ENCODE measurements at regions not wholly inside any gene's neighbourhood (a gene's known extent, or its start where the extent isn't known, plus 50 kb on each side); places are given as distances from the start of the nearest gene placed in this dataset.
"Not testable (repeated sequence)": the region's sequence is repeated elsewhere in the genome, so short reads cannot be mapped to it uniquely, and the experiment has no call there.

- DNase-seq (ENCODE audit: low read depth in 2 of 2), result no peak
Observed at GRCh38 chr3:181920409-181920808, 208.7 kb downstream of the SOX2 start.

GRCh38 chr3:181921220-181921619 is 209.5 kb downstream of the SOX2 start:
- no peak for DNase-seq (ENCODE audit: low read depth in 2 of 2)

- DNase-seq (ENCODE audit: low read depth in 2 of 2), result not testable (repeated sequence)
Observed at GRCh38 chr3:181925841-181926240, 214.1 kb downstream of the SOX2 start.

GRCh38 chr3:181929501-181929900 is 217.8 kb downstream of the SOX2 start:
- no peak for DNase-seq (ENCODE audit: low read depth in 2 of 2)

- no peak for DNase-seq (ENCODE audit: low read depth in 2 of 2)
Observed at GRCh38 chr3:181930105-181930504, 218.4 kb downstream of the SOX2 start.

- no peak for DNase-seq (ENCODE audit: low read depth in 2 of 2)
Observed at GRCh38 chr3:181932039-181932438, 220.3 kb downstream of the SOX2 start.

GRCh38 chr3:181933052-181933618 is 221.4 kb downstream of the SOX2 start:
- no peak for DNase-seq (ENCODE audit: low read depth in 2 of 2)

- no peak for DNase-seq (ENCODE audit: low read depth in 2 of 2)
Observed at GRCh38 chr3:181935915-181936314, 224.2 kb downstream of the SOX2 start.

- DNase-seq (ENCODE audit: low read depth in 2 of 2), result no peak
Observed at GRCh38 chr3:181936774-181937173, 225.0 kb downstream of the SOX2 start.

GRCh38 chr3:181938580-181938979 is 226.9 kb downstream of the SOX2 start:
- DNase-seq (ENCODE audit: low read depth in 2 of 2), result not testable (repeated sequence)

GRCh38 chr3:181940703-181941102 is 229.0 kb downstream of the SOX2 start:
- no peak for DNase-seq (ENCODE audit: low read depth in 2 of 2)

GRCh38 chr3:181941250-181941649 is 229.5 kb downstream of the SOX2 start:
- no peak for DNase-seq (ENCODE audit: low read depth in 2 of 2)

- no peak for DNase-seq (ENCODE audit: low read depth in 2 of 2)
Observed at GRCh38 chr3:181943285-181943684, 231.6 kb downstream of the SOX2 start.

- no peak for DNase-seq (ENCODE audit: low read depth in 2 of 2)
Observed at GRCh38 chr3:181947606-181948005, 235.9 kb downstream of the SOX2 start.

- DNase-seq (ENCODE audit: low read depth in 2 of 2), result no peak
Observed at GRCh38 chr3:181948286-181948685, 236.6 kb downstream of the SOX2 start.

GRCh38 chr3:181952221-181952620 is 240.5 kb downstream of the SOX2 start:
- no peak for DNase-seq (ENCODE audit: low read depth in 2 of 2)

GRCh38 chr3:181952929-181953328 is 241.2 kb downstream of the SOX2 start:
- no peak for DNase-seq (ENCODE audit: low read depth in 2 of 2)

GRCh38 chr3:181955566-181955965 is 243.8 kb downstream of the SOX2 start:
- no peak for DNase-seq (ENCODE audit: low read depth in 2 of 2)

GRCh38 chr3:181956122-181956521 is 244.4 kb downstream of the SOX2 start:
- DNase-seq (ENCODE audit: low read depth in 2 of 2), result no peak

- no peak for DNase-seq (ENCODE audit: low read depth in 2 of 2)
Observed at GRCh38 chr3:181966393-181966792, 254.7 kb downstream of the SOX2 start.

GRCh38 chr3:181969925-181970324 is 258.2 kb downstream of the SOX2 start:
- no peak for DNase-seq (ENCODE audit: low read depth in 2 of 2)

GRCh38 chr3:181971424-181971823 is 259.7 kb downstream of the SOX2 start:
- DNase-seq (ENCODE audit: low read depth in 2 of 2), result no peak

- no peak for DNase-seq (ENCODE audit: low read depth in 2 of 2)
Observed at GRCh38 chr3:181974198-181974597, 262.5 kb downstream of the SOX2 start.

- no peak for DNase-seq (ENCODE audit: low read depth in 2 of 2)
Observed at GRCh38 chr3:181976526-181976925, 264.8 kb downstream of the SOX2 start.

Data from fibroblast of skin of left quadriceps (primary cell).